Neural crest cell (in vitro differentiated cells): ENCODE measurements at regions not wholly inside any gene's neighbourhood (a gene's known extent, or its start where the extent isn't known, plus 50 kb on each side); places are given as distances from the start of the nearest gene placed in this dataset.

Experiments used
- DNase-seq: peaks from one replicate; pipeline ENCODE4 v3.0.0; 2021; ENCODE audit warnings: low read depth, mixed read lengths, low spot score
- H3K27ac Mint-ChIP-seq: one replicate; pipeline ENCODE4 v1.8.0; 2021; ENCODE audit warnings: mild to moderate bottlenecking, mixed read lengths; ENCODE audit not compliant: unreplicated experiment
- H3K27me3 Mint-ChIP-seq: 2 replicates; pipeline ENCODE4 v1.8.0; 2021; ENCODE audit warnings: low read depth, mild to moderate bottlenecking, mixed read lengths
- H3K36me3 Mint-ChIP-seq: 2 replicates; pipeline ENCODE4 v1.8.0; 2021; ENCODE audit warnings: low read depth, mild to moderate bottlenecking, mixed read lengths
- H3K4me1 Mint-ChIP-seq: 2 replicates; pipeline ENCODE4 v1.8.0; 2021; ENCODE audit warnings: mixed read lengths
- H3K4me3 Mint-ChIP-seq: one replicate; pipeline ENCODE4 v1.8.0; 2021; ENCODE audit warnings: mild to moderate bottlenecking, mixed read lengths
- H3K9me3 Mint-ChIP-seq: 2 replicates; pipeline ENCODE4 v1.8.0; 2021; ENCODE audit warnings: mixed read lengths
- CTCF ChIP-seq: fragments of 200-600 bp; sonication (generic); conservative IDR thresholded peaks from 2 replicates; pipeline ENCODE4 v1.5.0; 2021; ENCODE audit warnings: antibody characterized with exemption, mild to moderate bottlenecking

- TF ChIP-seq CTCF, result no peak
- H3K4me1 Mint-ChIP-seq, result peaks cover 13% of the 10 kb centered on the region
- no peak for DNase-seq
- no peak overlapping the region for H3K4me3 Mint-ChIP-seq
- no peaks in the 10 kb centered on the region for H3K9me3 Mint-ChIP-seq
- H3K27me3 Mint-ChIP-seq, result no peaks in the 10 kb centered on the region
- no peaks in the 10 kb centered on the region for H3K36me3 Mint-ChIP-seq
- H3K27ac Mint-ChIP-seq, result no peak overlapping the region
These were observed 198.8 kb downstream of the TEX36 start for GRCh38 chr10:125484035-125484732.

- no peak overlapping the region for H3K4me3 Mint-ChIP-seq
- H3K9me3 Mint-ChIP-seq, result no peaks in the 10 kb centered on the region
- H3K27ac Mint-ChIP-seq, result no peak overlapping the region
- H3K4me1 Mint-ChIP-seq, result peaks cover 9% of the 10 kb centered on the region
- no peak for TF ChIP-seq CTCF
- no peak for DNase-seq
- no peaks in the 10 kb centered on the region for H3K27me3 Mint-ChIP-seq
- H3K36me3 Mint-ChIP-seq, result no peaks in the 10 kb centered on the region
These were observed 200.3 kb downstream of the TEX36 start for GRCh38 chr10:125482637-125483036.

GRCh38 chr10:125482108-125482507, 200.9 kb downstream of the TEX36 start:
- Mint-ChIP-seq H3K9me3 (no peaks in the 10 kb centered on the region), H3K27me3 (no peaks in the 10 kb centered on the region), H3K4me1 (peaks cover 9% of the 10 kb centered on the region), H3K27ac (no peak overlapping the region), H3K4me3 (no peak overlapping the region), H3K36me3 (no peaks in the 10 kb centered on the region)
- no peak for TF ChIP-seq CTCF
- no peak for DNase-seq

- Mint-ChIP-seq H3K4me1 (peaks cover 21% of the 10 kb centered on the region), H3K4me3 (no peak overlapping the region), H3K9me3 (peaks cover 2% of the 10 kb centered on the region), H3K36me3 (no peaks in the 10 kb centered on the region), H3K27ac (no peak overlapping the region), H3K27me3 (no peaks in the 10 kb centered on the region)
- no peak for DNase-seq
- no peak for TF ChIP-seq CTCF
These were observed 203.9 kb downstream of the TEX36 start for GRCh38 chr10:125479059-125479458.

GRCh38 chr10:125475815-125476214, 207.1 kb downstream of the TEX36 start:
- Mint-ChIP-seq H3K36me3 (no peaks in the 10 kb centered on the region), H3K4me1 (peaks cover 23% of the 10 kb centered on the region), H3K27me3 (no peaks in the 10 kb centered on the region), H3K4me3 (no peak overlapping the region), H3K27ac (no peak overlapping the region), H3K9me3 (peaks cover 2% of the 10 kb centered on the region)
- TF ChIP-seq CTCF, result no peak
- no peak for DNase-seq
